NB4 (cell line): ENCODE measurements at regions not wholly inside any gene's neighbourhood (a gene's known extent, or its start where the extent isn't known, plus 50 kb on each side); places are given as distances from the start of the nearest gene placed in this dataset.

Experiments
- POLR2A ChIP-seq: IDR thresholded peaks from 2 replicates; pipeline ENCODE4 v1.6.1; 2011; ENCODE audit warnings: mild to moderate bottlenecking; ENCODE audit not compliant: insufficient read length; ENCODE audit errors: extremely low read depth
- TF ChIP-seq, protein P1 (sequence below): IDR thresholded peaks from one replicate; pipeline ENCODE4 v1.5.1; 2012; ENCODE audit warnings: low read depth, low read length

GRCh38 chr2:177037569-177037968 lies 175.0 kb upstream of the HNRNPA3 start:
- TF ChIP-seq POLR2A: no peak
- TF ChIP-seq, protein P1, sequence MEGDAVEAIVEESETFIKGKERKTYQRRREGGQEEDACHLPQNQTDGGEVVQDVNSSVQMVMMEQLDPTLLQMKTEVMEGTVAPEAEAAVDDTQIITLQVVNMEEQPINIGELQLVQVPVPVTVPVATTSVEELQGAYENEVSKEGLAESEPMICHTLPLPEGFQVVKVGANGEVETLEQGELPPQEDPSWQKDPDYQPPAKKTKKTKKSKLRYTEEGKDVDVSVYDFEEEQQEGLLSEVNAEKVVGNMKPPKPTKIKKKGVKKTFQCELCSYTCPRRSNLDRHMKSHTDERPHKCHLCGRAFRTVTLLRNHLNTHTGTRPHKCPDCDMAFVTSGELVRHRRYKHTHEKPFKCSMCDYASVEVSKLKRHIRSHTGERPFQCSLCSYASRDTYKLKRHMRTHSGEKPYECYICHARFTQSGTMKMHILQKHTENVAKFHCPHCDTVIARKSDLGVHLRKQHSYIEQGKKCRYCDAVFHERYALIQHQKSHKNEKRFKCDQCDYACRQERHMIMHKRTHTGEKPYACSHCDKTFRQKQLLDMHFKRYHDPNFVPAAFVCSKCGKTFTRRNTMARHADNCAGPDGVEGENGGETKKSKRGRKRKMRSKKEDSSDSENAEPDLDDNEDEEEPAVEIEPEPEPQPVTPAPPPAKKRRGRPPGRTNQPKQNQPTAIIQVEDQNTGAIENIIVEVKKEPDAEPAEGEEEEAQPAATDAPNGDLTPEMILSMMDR: no peak
